OCI-LY1 (cell line): ENCODE measurements at regions not wholly inside any gene's neighbourhood (a gene's known extent, or its start where the extent isn't known, plus 50 kb on each side); places are given as distances from the start of the nearest gene placed in this dataset.

ENCODE experiments used
- EZH2 ChIP-seq: fragments of 200-600 bp; sonication (generic), shearing (Covaris generic); IDR thresholded peaks from 2 replicates; pipeline ENCODE4 v1.8.0; 2017; ENCODE audit warnings: borderline replicate concordance, mixed run types, mild to moderate bottlenecking, antibody characterized with exemption, low read length, moderate library complexity, mixed read lengths
- TF ChIP-seq, protein P1 (sequence below): fragments of 200-600 bp; sonication (generic), shearing (Covaris generic); IDR thresholded peaks from 2 replicates; pipeline ENCODE4 v1.5.1; 2017; ENCODE audit warnings: mild to moderate bottlenecking, antibody characterized with exemption, low read length, moderate library complexity, mixed read lengths

DNA sequence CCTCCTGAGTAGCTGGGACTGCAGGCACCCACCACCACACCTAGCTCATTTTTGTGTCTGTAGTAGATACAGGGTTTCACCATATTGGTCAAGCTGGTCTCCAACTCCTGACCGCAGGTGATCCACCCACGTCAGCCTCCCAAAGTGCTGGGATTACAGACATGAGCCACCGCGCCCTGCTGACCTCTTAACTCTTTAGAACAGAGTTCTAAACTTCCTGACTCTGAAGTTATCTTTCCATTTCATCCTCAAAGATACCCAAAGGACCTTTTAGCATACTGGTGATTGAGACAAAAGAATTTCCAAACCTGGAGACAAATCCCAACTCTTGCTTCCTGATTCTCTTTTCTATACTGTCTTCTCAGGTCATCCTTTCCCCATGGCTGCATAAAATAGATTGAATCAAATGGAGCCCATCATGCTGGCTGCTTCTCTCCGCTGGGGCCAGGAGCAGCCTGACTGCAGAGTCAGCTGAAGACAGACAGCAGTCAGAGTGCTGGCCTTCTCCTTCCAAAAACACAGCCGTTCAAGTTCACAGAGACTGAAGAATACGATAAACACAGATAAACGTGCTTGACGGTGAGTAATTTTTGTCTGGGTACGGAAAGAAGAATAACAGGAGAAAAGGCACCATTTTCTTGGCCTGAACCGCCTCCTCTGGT, 76.5 kb upstream of the ATF7IP2 start:
- TF ChIP-seq, protein P1, sequence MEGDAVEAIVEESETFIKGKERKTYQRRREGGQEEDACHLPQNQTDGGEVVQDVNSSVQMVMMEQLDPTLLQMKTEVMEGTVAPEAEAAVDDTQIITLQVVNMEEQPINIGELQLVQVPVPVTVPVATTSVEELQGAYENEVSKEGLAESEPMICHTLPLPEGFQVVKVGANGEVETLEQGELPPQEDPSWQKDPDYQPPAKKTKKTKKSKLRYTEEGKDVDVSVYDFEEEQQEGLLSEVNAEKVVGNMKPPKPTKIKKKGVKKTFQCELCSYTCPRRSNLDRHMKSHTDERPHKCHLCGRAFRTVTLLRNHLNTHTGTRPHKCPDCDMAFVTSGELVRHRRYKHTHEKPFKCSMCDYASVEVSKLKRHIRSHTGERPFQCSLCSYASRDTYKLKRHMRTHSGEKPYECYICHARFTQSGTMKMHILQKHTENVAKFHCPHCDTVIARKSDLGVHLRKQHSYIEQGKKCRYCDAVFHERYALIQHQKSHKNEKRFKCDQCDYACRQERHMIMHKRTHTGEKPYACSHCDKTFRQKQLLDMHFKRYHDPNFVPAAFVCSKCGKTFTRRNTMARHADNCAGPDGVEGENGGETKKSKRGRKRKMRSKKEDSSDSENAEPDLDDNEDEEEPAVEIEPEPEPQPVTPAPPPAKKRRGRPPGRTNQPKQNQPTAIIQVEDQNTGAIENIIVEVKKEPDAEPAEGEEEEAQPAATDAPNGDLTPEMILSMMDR = no peak
- TF ChIP-seq EZH2 = no peak
